LNCaP clone FGC (cell line): ENCODE measurements at regions not wholly inside any gene's neighbourhood (a gene's known extent, or its start where the extent isn't known, plus 50 kb on each side); places are given as distances from the start of the nearest gene placed in this dataset.

ENCODE experiments used
- DNase-seq: peaks from one replicate; pipeline ENCODE4 v3.0.0-alpha.2; 2011; ENCODE audit warnings: low read depth
- H3K4me3 ChIP-seq: 2 replicates; pipeline ENCODE4 v1.5.1; 2011; ENCODE audit warnings: mild to moderate bottlenecking, low read depth, low read length, control low read depth
- CTCF ChIP-seq: IDR thresholded peaks from 2 replicates; pipeline ENCODE4 v1.5.1; 2012; ENCODE audit warnings: mild to moderate bottlenecking; ENCODE audit not compliant: control insufficient read depth, insufficient read depth; ENCODE audit errors: extremely low read depth

- no peak overlapping the region for H3K4me3 ChIP-seq
- TF ChIP-seq CTCF: no peak
- no peak for DNase-seq
Measured at GRCh38 chr10:131642966-131643365, 257.8 kb upstream of the PPP2R2D start.

- no peak overlapping the region for H3K4me3 ChIP-seq
- DNase-seq: no peak
- TF ChIP-seq CTCF: no peak
Measured at GRCh38 chr10:131644289-131644688, 256.5 kb upstream of the PPP2R2D start.

GRCh38 chr10:131644864-131645658 is 255.7 kb upstream of the PPP2R2D start:
- H3K4me3 ChIP-seq: no peak overlapping the region
- DNase-seq: no peak
- no peak for TF ChIP-seq CTCF

GRCh38 chr10:131645756-131646155 is 255.1 kb upstream of the PPP2R2D start:
- DNase-seq: no peak
- H3K4me3 ChIP-seq: no peak overlapping the region
- no peak for TF ChIP-seq CTCF

- DNase-seq: no peak
- TF ChIP-seq CTCF: no peak
Measured at GRCh38 chr10:131646551-131647525, 254.0 kb upstream of the PPP2R2D start.

GRCh38 chr10:131647789-131648188 is 253.0 kb upstream of the PPP2R2D start:
- no peak overlapping the region for H3K4me3 ChIP-seq
- no peak for DNase-seq
- no peak for TF ChIP-seq CTCF

More at GRCh38 chr10:131646551-131647525, 254.0 kb upstream of the PPP2R2D start:
- H3K4me3 ChIP-seq: no peak overlapping the region
